H9 (cell line): ENCODE measurements at regions not wholly inside any gene's neighbourhood (a gene's known extent, or its start where the extent isn't known, plus 50 kb on each side); places are given as distances from the start of the nearest gene placed in this dataset.
"Not testable (repeated sequence)": the region's sequence is repeated elsewhere in the genome, so short reads cannot be mapped to it uniquely, and the experiment has no call there.

Experiments used
- DNase-seq: peaks from one replicate; pipeline ENCODE4 v3.0.0-alpha.2; 2017
- H2AFZ ChIP-seq: one replicate; pipeline ENCODE4 v1.6.1; 2013; ENCODE audit warnings: mild to moderate bottlenecking, low read length, control low read depth, moderate library complexity
- H2AK5ac ChIP-seq: 2 replicates; pipeline ENCODE4 v1.6.1; 2013; ENCODE audit warnings: low read length, control low read depth, mixed read lengths; ENCODE audit not compliant: insufficient read length
- H2BK120ac ChIP-seq: one replicate; pipeline ENCODE4 v1.6.1; 2013; ENCODE audit warnings: low read depth, mild to moderate bottlenecking, low read length, control low read depth, inconsistent platforms; ENCODE audit not compliant: poor library complexity, severe bottlenecking
- H2BK12ac ChIP-seq: 2 replicates; pipeline ENCODE4 v1.6.1; 2013; ENCODE audit warnings: low read length, control low read depth, mixed read lengths, low read depth; ENCODE audit not compliant: insufficient read length
- H2BK15ac ChIP-seq: 2 replicates; pipeline ENCODE4 v1.6.1; 2013; ENCODE audit warnings: low read depth, low read length, control low read depth
- H2BK20ac ChIP-seq: one replicate; pipeline ENCODE4 v1.6.1; 2013; ENCODE audit warnings: low read depth, mild to moderate bottlenecking, low read length, control low read depth, inconsistent platforms; ENCODE audit not compliant: poor library complexity, severe bottlenecking
- H2BK5ac ChIP-seq: 2 replicates; pipeline ENCODE4 v1.6.1; 2013; ENCODE audit warnings: low read length, control low read depth, mixed read lengths; ENCODE audit not compliant: insufficient read length
- H3K14ac ChIP-seq: 2 replicates; pipeline ENCODE4 v1.6.1; 2013; ENCODE audit warnings: low read length, control low read depth; ENCODE audit not compliant: insufficient read depth
- H3K18ac ChIP-seq: 2 replicates; pipeline ENCODE4 v1.6.1; 2013; ENCODE audit warnings: low read depth, mild to moderate bottlenecking, mixed read lengths, low read length, control low read depth; ENCODE audit not compliant: insufficient read length
- H3K23ac ChIP-seq: 2 replicates; pipeline ENCODE4 v1.6.1; 2013; ENCODE audit warnings: low read length, control low read depth, mixed read lengths, low read depth; ENCODE audit not compliant: insufficient read length
- H3K23me2 ChIP-seq: 2 replicates; pipeline ENCODE4 v1.6.1; 2013; ENCODE audit warnings: low read depth, mild to moderate bottlenecking, mixed read lengths, low read length, control low read depth; ENCODE audit not compliant: insufficient read length, poor library complexity, severe bottlenecking
- H3K27ac ChIP-seq: 2 replicates; pipeline ENCODE4 v1.5.1; 2013; ENCODE audit warnings: low read length, control low read depth, mixed read lengths, low read depth; ENCODE audit not compliant: insufficient read length
- H3K27me3 ChIP-seq: 2 replicates; pipeline ENCODE4 v1.6.1; 2013; ENCODE audit warnings: low read length, control low read depth, inconsistent platforms; ENCODE audit not compliant: insufficient read depth
- H3K4ac ChIP-seq: 2 replicates; pipeline ENCODE4 v1.6.1; 2013; ENCODE audit warnings: low read depth, mild to moderate bottlenecking, control low read depth, inconsistent platforms, low read length, moderate library complexity
- H3K4me1 ChIP-seq: 2 replicates; pipeline ENCODE4 v1.6.1; 2013; ENCODE audit warnings: low read length, control low read depth, inconsistent platforms; ENCODE audit not compliant: insufficient read depth
- H3K4me2 ChIP-seq: 2 replicates; pipeline ENCODE4 v1.6.1; 2013; ENCODE audit warnings: low read length, control low read depth, mixed read lengths; ENCODE audit not compliant: insufficient read length, insufficient read depth
- H3K56ac ChIP-seq: 2 replicates; pipeline ENCODE4 v1.6.1; 2013; ENCODE audit warnings: low read depth, mild to moderate bottlenecking, mixed read lengths, low read length, control low read depth; ENCODE audit not compliant: insufficient read length
- H3K79me1 ChIP-seq: 2 replicates; pipeline ENCODE4 v1.6.1; 2013; ENCODE audit warnings: low read depth, mild to moderate bottlenecking, moderate library complexity, low read length, control low read depth, inconsistent platforms; ENCODE audit not compliant: insufficient read depth, poor library complexity, severe bottlenecking
- H3K79me2 ChIP-seq: 2 replicates; pipeline ENCODE4 v1.6.1; 2013; ENCODE audit warnings: low read length, control low read depth, inconsistent platforms; ENCODE audit not compliant: insufficient read depth
- H3K9ac ChIP-seq: 2 replicates; pipeline ENCODE4 v1.6.1; 2013; ENCODE audit warnings: low read length, control low read depth, mixed read lengths; ENCODE audit not compliant: insufficient read length; ENCODE audit errors: extremely low read depth
- H3K9me3 ChIP-seq: one replicate; pipeline ENCODE4 v1.6.1; 2013; ENCODE audit warnings: low read depth, low read length, inconsistent platforms; ENCODE audit not compliant: control insufficient read depth
- H3T11ph ChIP-seq: one replicate; pipeline ENCODE4 v1.6.1; 2013; ENCODE audit warnings: mild to moderate bottlenecking, low read length, control low read depth, inconsistent platforms
- H4K20me1 ChIP-seq: one replicate; pipeline ENCODE4 v1.6.1; 2013; ENCODE audit not compliant: control insufficient read depth, insufficient read length, insufficient read depth
- H4K5ac ChIP-seq: 2 replicates; pipeline ENCODE4 v1.6.1; 2013; ENCODE audit warnings: low read depth, mild to moderate bottlenecking, mixed read lengths, low read length, control low read depth; ENCODE audit not compliant: insufficient read length
- H4K8ac ChIP-seq: replicated peaks from 2 replicates; pipeline ENCODE4 v1.6.1; 2013; ENCODE audit warnings: low read length, control low read depth, mixed read lengths, low read depth; ENCODE audit not compliant: insufficient read length
- H4K91ac ChIP-seq: 2 replicates; pipeline ENCODE4 v1.6.1; 2013; ENCODE audit warnings: low read depth, mild to moderate bottlenecking, moderate library complexity, mixed read lengths, low read length, control low read depth; ENCODE audit not compliant: insufficient read length
- H3K27ac Mint-ChIP-seq, 3 experiments: 2 replicates in 2 of 3; 3 replicates in 1 of 3; pipeline ENCODE4 v1.8.0; 2020 to 2021; ENCODE audit warnings: mixed read lengths in 3 of 3, mild to moderate bottlenecking in 1 of 3, moderate library complexity in 1 of 3
- H3K27me3 Mint-ChIP-seq: 2 replicates; pipeline ENCODE4 v1.8.0; 2021; ENCODE audit warnings: low read depth, mild to moderate bottlenecking, moderate library complexity, mixed read lengths
- H3K36me3 Mint-ChIP-seq, 3 experiments: 2 replicates in 2 of 3; 3 replicates in 1 of 3; pipeline ENCODE4 v1.8.0; 2020 to 2021; ENCODE audit warnings: low read depth in 3 of 3, mixed read lengths in 3 of 3; ENCODE audit not compliant: insufficient read depth in 1 of 3
- H3K4me1 Mint-ChIP-seq, 2 experiments: 2 replicates each; pipeline ENCODE4 v1.8.0; 2020; ENCODE audit warnings: mixed read lengths in 2 of 2
- H3K4me3 Mint-ChIP-seq, 2 experiments: 2 replicates in 1 of 2; 3 replicates in 1 of 2; pipeline ENCODE4 v1.8.0; 2020 to 2021; ENCODE audit warnings: mild to moderate bottlenecking in 2 of 2, mixed read lengths in 2 of 2, moderate library complexity in 1 of 2
- H3K9me3 Mint-ChIP-seq, 2 experiments: 2 replicates in 1 of 2; 3 replicates in 1 of 2; pipeline ENCODE4 v1.8.0; 2020; ENCODE audit warnings: mild to moderate bottlenecking in 2 of 2, mixed read lengths in 2 of 2, moderate library complexity in 1 of 2
- CTCF ChIP-seq: fragments of 200-600 bp; sonication (generic); conservative IDR thresholded peaks from 3 replicates; pipeline ENCODE4 v1.8.0; 2021; ENCODE audit warnings: antibody characterized with exemption, mild to moderate bottlenecking
- WGBS: extraction: QIAGEN DNeasy Blood & Tissue Kit; methylation state at CpG from one replicate; pipeline ENCODE4 v1.1.7; 2013; ENCODE audit warnings: missing lambda C conversion rate, low lambda C conversion rate, mixed read lengths; ENCODE audit not compliant: insufficient read length; ENCODE audit errors: extremely low coverage; 5-methylcytosine and 5-hydroxymethylcytosine counted together

DNA sequence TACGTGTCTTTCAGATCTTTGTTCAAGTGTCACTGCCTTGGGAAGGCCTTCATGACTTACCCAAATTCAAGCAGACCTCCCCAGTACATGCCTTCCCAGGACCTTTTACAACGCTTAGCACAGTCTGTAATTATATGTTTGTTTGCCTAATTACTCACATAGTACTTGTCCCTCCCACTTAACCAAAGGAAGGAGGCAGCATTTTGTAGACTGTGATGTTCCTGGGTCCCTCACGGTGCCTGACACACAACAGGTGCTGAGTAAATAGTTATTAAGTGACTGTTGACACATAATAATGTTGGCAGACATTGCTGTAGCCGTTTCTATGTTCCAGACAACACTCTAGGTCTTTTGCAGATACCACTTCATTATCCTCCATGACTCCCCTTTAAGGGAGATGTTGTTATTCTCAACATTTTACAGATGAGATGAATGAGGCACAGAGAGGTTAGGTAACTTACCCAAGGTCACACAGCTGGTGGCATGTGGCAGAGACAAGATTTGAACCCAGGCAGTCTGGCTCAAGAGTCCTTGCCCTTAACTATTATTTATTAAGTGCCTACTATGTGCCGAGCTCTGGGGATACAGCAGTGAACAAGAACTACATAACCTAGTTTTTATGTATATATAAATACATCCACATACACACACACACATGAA is 130.7 kb downstream of the PHETA1 start:
- Histone ChIP-seq H4K5ac (no peak overlapping the region), H2BK12ac (no peak overlapping the region), H2BK5ac (no peak overlapping the region), H3K27me3 (no peaks in the 10 kb centered on the region), H3K9ac (no peak overlapping the region), H3K4me2 (no peak overlapping the region), H3K14ac (no peak overlapping the region), H4K20me1 (no peaks in the 10 kb centered on the region), H4K8ac (no peak overlapping the region), H3K79me1 (no peaks in the 10 kb centered on the region), H2AK5ac (no peak overlapping the region), H3K4ac (no peak overlapping the region), H2BK20ac (no peak overlapping the region), H3K79me2 (no peaks in the 10 kb centered on the region), H4K91ac (no peak overlapping the region), H3K4me1 (no peaks in the 10 kb centered on the region), H3K23me2 (no peaks in the 10 kb centered on the region), H3K27ac (no peak overlapping the region), H2BK15ac (no peak overlapping the region), H3T11ph (no peak overlapping the region), H3K56ac (no peak overlapping the region), H2AFZ (no peak overlapping the region), H3K9me3 (no peaks in the 10 kb centered on the region), H3K23ac (no peak overlapping the region), H3K18ac (no peak overlapping the region), H2BK120ac (no peak overlapping the region)
- Mint-ChIP-seq H3K4me1 (no peaks in the 10 kb centered on the region), H3K4me3 (no peak overlapping the region), H3K27me3 (peaks cover 6% of the 10 kb centered on the region), H3K9me3 (no peaks in the 10 kb centered on the region), H3K36me3 (no peaks in the 10 kb centered on the region), H3K27ac (no peak overlapping the region; a peak in 1 of 7 replicates)
- WGBS: no CpG with 5 or more reads among the region's 5 CpGs
- DNase-seq: no peak
- TF ChIP-seq CTCF: no peak

DNA sequence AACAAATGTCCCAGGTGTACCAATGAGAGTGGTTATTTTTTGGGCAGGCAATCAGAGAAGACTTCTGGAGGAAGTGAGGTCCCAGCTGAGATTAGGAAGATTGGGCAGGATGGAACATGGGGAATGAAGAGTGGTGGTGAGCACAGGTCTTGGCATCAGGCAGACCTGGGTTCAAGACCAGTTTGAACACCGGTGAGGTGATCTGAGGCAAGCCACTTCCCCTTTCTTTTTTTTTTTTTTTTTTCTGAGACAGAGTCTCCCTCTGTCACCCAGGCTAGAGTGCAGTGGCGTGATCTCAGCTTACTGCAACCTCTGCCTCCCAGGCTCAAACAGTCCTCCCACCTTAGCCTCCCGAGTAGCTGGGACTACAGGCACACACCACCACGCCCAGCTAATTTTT is 134.4 kb downstream of the PHETA1 start:
- not testable (repeated sequence) for H3K27me3 Mint-ChIP-seq, H2BK5ac ChIP-seq, H3K56ac ChIP-seq, H2BK120ac ChIP-seq, H3K79me2 ChIP-seq, H3K23ac ChIP-seq, H2AFZ ChIP-seq, DNase-seq, H3K4me1 ChIP-seq, H3T11ph ChIP-seq, H2BK12ac ChIP-seq, H3K27me3 ChIP-seq, H3K27ac Mint-ChIP-seq, H3K14ac ChIP-seq, H4K91ac ChIP-seq, H4K5ac ChIP-seq, H3K27ac ChIP-seq, H3K4me2 ChIP-seq, H2BK15ac ChIP-seq, H3K18ac ChIP-seq, H3K36me3 Mint-ChIP-seq, H3K23me2 ChIP-seq, H3K79me1 ChIP-seq, H4K20me1 ChIP-seq, H3K9me3 Mint-ChIP-seq, H4K8ac ChIP-seq, H3K9me3 ChIP-seq, H2BK20ac ChIP-seq, H3K4me3 Mint-ChIP-seq, H3K9ac ChIP-seq, H2AK5ac ChIP-seq, H3K4ac ChIP-seq
- peaks cover 6 to 11% of the 10 kb centered on the region in 2 experiments; a peak in 3 of 4 replicates for H3K4me1 Mint-ChIP-seq
- WGBS: no CpG with 5 or more reads among the region's 4 CpGs
